T1000 (cell line): ENCODE measurements at regions not wholly inside any gene's neighbourhood (a gene's known extent, or its start where the extent isn't known, plus 50 kb on each side); places are given as distances from the start of the nearest gene placed in this dataset.
"Not testable (repeated sequence)": the region's sequence is repeated elsewhere in the genome, so short reads cannot be mapped to it uniquely, and the experiment has no call there.

ENCODE experiments used
- DNase-seq: peaks from one replicate; lab custom pipeline; 2025; ENCODE audit warnings: mixed read lengths; lab: John Stamatoyannopoulos, UW

DNA sequence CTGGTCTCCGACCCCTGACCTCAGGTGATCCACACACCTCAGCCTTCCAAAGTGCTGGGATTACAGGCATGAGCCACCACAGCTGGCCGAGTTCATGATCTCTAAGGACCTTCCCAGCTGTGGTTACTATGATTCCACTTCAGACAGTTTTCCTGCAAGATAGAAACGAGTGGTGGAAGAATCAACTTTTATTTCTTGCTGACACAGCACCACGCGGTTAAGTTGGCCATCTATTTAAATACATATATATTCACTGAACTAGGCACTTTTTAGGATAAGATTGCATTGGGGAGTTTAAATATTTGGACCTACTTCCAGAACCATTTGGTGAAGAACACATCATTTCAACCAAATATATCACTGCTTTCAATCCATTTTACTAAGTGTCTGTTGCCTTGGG lies 213.4 kb downstream of the TBX5 start:
- no peak for DNase-seq

- no peak for DNase-seq
These were observed 213.9 kb downstream of the TBX5 start for GRCh38 chr12:114192013-114192412.

GRCh38 chr12:114191581-114191980 lies 214.4 kb downstream of the TBX5 start:
- no peak for DNase-seq

- no peak for DNase-seq
These were observed 215.0 kb downstream of the TBX5 start for GRCh38 chr12:114190971-114191370.

DNA sequence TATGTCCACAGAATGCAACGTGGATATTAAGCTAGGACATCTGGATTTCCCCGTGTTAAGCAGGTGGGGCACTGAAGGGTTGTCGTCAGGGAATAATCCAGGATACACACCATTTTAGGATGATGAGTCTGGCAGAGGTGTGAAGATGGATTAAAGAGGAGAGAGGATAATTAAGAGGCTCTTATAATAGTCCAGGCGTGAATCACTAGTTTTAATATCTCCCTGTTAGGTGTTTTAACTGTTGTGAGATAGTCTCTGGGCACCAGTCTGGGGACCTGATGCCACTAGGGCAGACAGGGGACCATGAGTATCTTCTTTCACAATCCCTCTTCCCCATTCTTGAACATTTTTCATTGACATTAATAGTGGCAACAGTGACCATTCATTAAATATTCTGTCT lies 216.7 kb downstream of the TBX5 start:
- DNase-seq, result no peak

- DNase-seq, result no peak
These were observed 219.5 kb downstream of the TBX5 start for GRCh38 chr12:114186241-114187002.

GRCh38 chr12:114185036-114185435 lies 218.9 kb upstream of the RBM19 start:
- DNase-seq, result no peak

- no peak for DNase-seq
These were observed 208.2 kb upstream of the RBM19 start for GRCh38 chr12:114174326-114174725.

GRCh38 chr12:114172135-114172534 lies 206.0 kb upstream of the RBM19 start:
- DNase-seq, result no peak

DNA sequence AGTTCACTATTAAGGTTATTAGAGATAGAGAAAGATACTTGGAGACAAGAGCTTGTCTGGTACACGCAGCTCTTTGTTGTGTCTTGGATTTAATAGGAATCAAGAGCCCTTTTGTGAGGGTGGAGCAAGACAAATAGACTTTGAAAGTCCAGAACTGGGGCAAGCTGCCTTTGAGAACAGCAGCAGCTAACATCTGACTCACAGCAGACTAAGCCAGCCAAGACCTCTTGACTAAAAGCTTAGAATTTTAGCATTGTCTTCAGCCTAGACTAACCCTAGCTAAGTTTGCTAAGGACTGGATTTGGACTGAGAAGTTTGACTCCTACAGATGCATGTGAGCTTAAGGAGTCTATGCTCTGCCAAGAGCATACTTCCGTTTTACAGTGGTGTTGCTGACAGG lies 201.9 kb upstream of the RBM19 start:
- no peak for DNase-seq

- DNase-seq, result no peak
These were observed 201.3 kb upstream of the RBM19 start for GRCh38 chr12:114167431-114167830.

DNA sequence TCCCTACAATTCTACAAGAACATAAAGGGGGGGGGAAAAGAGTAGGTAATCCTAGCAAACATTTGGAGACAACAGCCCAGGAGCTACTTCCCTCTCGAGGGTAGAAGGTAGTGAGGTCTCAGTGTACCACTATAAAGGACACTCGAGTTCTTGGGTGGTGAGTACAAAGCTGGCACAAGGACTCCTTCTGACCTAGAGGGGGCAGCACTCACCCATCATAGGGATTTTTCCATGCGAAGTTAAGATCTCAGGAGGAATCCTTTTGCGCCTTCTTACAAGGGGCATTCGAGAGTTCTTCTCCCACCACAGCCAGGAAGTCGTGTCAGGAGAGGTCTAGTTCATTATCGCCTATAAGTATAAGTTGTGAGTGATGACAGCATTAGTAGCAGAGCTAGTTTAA lies 200.2 kb upstream of the RBM19 start:
- no peak for DNase-seq

GRCh38 chr12:114165921-114166320 lies 199.8 kb upstream of the RBM19 start:
- no peak for DNase-seq

DNA sequence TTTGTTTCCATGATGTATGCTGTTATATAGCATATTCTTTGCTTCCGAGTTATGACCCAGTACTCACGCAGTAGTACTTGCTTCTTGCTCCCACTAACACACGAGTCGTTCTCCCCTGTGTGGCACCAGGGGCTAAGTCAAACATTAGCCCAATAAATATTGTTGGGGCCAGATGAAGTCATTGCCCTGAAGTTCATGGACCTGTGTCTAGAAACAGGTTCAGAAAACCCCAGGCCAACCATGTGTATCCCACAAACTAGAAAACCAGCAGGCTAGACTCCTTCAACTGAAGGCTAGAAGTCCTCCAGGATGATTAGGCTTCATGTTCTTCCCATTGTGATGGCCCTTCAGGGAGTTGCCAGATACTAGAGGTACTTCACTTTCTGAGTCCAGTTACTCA lies 198.2 kb upstream of the RBM19 start:
- DNase-seq, result no peak

GRCh38 chr12:114163771-114164170 lies 197.6 kb upstream of the RBM19 start:
- peak; percentile 2 for DNase-seq

GRCh38 chr12:114160445-114160844 lies 194.3 kb upstream of the RBM19 start:
- no peak for DNase-seq

GRCh38 chr12:114152890-114153289 lies 186.8 kb upstream of the RBM19 start:
- DNase-seq, result no peak

- DNase-seq, result no peak
These were observed 185.9 kb upstream of the RBM19 start for GRCh38 chr12:114152066-114152465.

GRCh38 chr12:114150584-114150983 lies 184.5 kb upstream of the RBM19 start:
- DNase-seq, result not testable (repeated sequence)

DNA sequence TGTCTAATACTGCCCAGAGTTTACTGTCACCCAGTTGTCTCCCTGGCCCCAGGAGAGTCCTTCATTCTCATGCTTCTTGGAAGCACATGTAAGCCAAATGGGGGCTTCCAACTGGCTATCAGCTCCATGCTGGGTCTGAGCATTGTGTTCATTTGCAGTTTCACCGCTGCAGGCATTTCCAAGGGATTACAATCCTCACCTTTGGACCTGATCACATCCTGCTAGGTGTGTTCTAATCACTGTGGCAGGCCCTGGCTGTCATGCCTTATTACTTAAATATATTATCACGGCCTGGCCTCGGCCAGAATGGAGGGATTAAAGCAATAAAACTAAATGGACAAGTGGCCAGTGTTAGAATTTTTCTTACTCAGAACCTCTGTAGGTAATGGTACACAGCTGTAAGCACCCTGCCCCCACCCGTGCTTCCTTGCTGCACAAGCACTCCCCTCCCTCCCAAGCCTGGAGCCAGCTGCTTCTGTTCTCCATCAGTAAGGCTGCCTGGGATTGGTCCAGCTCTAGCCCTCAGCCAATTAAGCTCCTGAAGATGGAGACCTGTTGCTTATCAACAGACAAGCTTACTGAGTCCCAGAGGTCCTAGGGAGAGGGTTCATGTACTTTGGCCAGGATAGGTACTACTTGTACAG lies 175.9 kb upstream of the RBM19 start:
- DNase-seq, result no peak

DNA sequence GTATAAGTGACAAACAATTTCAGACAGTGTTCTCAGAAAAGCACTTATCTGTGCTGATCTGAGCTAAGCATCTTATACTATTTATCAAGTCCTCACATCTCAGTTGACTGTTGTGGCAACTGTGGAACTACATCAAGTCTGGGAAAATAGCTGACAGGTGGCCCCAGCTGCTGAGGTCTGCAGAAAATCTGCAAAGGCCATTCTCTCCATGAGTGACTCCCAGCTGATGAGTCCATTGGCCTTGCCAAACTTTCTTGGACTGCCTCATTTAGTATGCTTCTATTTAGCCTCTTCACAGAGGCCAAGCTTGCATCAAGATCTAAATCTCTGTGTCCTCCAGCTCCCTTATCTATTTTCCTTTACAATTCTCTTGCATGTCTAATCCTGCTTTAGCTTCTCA lies 174.5 kb upstream of the RBM19 start:
- DNase-seq, result no peak

DNA sequence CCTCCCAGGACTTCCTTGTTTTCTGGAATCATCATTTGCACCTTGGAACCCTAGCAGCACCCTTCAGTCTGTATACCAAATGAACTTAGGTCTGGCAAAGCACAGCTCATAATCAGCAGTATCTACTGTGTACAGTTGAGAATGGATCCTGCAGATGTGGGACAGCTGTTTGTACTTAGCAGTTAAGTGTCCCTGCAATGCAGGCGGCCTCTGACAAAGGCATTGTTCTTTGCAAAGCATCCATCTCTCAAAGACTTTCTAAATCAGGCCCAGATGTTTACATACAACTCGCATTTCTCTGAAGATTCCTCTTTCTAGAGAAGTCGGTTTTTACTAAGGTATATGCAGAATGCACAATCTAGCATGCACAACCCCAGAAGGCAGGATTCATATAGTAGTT lies 170.5 kb upstream of the RBM19 start:
- DNase-seq, result no peak

DNA sequence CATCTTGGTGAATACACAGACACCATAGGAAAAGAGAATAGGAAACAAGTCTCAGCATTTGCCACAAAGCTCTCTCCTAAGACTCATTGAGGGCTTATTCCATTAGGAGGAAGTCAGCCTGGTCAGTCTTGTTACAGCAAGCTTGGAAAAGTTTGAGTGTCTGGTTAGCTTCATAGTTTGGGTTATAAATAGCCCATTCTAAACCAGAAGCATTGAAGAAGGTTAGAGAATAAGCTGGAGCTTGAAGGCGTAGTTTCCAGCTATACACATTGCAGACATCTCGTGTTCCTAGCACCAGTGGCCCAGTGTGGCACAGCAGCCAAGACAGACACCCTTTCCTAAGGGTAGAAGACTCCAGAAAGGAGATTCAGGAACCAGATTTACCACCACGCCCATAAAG lies 168.8 kb upstream of the RBM19 start:
- no peak for DNase-seq

- no peak for DNase-seq
These were observed 165.7 kb upstream of the RBM19 start for GRCh38 chr12:114131824-114132223.
